C4-2B (cell line): ENCODE measurements at regions not wholly inside any gene's neighbourhood (a gene's known extent, or its start where the extent isn't known, plus 50 kb on each side); places are given as distances from the start of the nearest gene placed in this dataset.
"Not testable (repeated sequence)": the region's sequence is repeated elsewhere in the genome, so short reads cannot be mapped to it uniquely, and the experiment has no call there.

Experiments
- CTCF ChIP-seq: fragments of 450-650 bp; conservative IDR thresholded peaks from 2 replicates; pipeline ENCODE4 v1.5.1; 2017; ENCODE audit warnings: mild to moderate bottlenecking
- ZFX ChIP-seq: fragments of 450-650 bp; IDR thresholded peaks from 2 replicates; pipeline ENCODE4 v1.6.1; 2017

DNA sequence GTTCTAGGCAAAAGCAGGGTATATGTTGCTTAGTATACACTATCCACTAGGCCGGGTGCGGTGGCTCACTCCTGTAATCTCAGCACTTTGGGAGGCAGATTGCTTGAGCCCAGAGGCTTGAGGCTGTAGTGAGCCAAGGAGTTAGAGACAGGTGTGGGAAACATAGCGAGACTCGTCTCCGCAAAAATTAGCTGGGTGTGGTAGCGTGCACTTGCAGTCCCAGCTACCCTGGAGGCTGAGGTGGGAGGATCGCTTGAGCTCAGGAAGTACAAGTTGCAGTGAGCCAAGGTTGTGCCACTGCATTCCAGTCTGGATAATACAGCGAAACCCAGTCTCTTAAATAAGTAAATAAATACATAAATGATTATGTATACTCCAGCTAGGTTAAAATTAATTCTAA lies 245.3 kb downstream of the GOLGA6L6 start:
- not testable (repeated sequence) for TF ChIP-seq CTCF, ZFX
